ENCODE measurements at regions not wholly inside any gene's neighbourhood (a gene's known extent, or its start where the extent isn't known, plus 50 kb on each side); places are given as distances from the start of the nearest gene placed in this dataset.

DNA sequence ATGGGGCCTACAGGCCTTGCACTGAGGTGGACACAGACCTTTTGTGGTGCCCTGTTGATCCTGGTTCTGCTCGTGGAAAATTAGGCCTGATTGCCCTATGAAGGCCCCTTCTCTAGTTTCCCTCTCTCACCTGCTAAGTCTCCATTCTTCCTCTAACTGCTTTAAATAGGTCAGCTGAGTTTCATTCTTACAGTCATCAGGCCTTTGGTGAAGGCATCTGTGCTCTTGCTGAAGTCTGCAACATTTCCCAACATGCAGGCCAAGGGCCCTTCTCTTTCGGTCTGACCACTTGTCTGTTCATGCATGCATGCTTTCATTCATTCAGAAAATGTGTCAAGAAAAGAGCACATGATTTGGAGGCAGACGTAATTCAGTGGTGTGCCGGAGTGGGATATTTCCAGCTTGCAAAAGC, 244.0 kb downstream of the BUB3 start:
- intact Hi-C loops (cut with DNase I), result no loop called here

DNA sequence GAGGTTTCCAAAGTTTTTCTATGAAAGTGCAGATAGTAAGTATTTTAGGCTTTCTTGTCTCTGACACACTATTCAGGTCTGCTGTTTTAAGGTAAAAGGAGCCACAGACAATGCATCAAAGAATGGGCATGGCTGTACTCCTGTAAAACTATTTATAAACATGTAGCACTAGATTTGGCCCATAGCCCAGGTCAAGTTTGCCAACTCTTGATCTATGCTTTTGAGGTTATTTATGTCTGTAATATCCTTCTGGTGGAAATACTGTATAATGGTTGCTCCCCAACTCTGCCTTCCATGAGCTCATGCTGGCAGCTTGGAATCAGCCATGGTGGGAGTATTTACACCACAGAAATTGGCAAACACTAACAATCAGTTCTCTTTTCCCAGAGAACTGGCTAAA, 244.6 kb downstream of the BUB3 start:
- Histone ChIP-seq H3K27ac (no peak overlapping the region), H3K4me3 (no peak overlapping the region), H3K36me3 (no peaks in the 10 kb centered on the region), H3K4me1 (no peaks in the 10 kb centered on the region), H3K27me3 (no peaks in the 10 kb centered on the region), H3K9me3 (no peaks in the 10 kb centered on the region)
- intact Hi-C loops (cut with DNase I), result no loop called here
- no peak for TF ChIP-seq EP300 (IDR thresholded peaks at IDR 0.05)
- no peak for TF ChIP-seq POLR2A (IDR thresholded peaks at IDR 0.05)
- TF ChIP-seq POLR2AphosphoS5 (IDR thresholded peaks at IDR 0.05), result no peak
- TF ChIP-seq, protein P1, sequence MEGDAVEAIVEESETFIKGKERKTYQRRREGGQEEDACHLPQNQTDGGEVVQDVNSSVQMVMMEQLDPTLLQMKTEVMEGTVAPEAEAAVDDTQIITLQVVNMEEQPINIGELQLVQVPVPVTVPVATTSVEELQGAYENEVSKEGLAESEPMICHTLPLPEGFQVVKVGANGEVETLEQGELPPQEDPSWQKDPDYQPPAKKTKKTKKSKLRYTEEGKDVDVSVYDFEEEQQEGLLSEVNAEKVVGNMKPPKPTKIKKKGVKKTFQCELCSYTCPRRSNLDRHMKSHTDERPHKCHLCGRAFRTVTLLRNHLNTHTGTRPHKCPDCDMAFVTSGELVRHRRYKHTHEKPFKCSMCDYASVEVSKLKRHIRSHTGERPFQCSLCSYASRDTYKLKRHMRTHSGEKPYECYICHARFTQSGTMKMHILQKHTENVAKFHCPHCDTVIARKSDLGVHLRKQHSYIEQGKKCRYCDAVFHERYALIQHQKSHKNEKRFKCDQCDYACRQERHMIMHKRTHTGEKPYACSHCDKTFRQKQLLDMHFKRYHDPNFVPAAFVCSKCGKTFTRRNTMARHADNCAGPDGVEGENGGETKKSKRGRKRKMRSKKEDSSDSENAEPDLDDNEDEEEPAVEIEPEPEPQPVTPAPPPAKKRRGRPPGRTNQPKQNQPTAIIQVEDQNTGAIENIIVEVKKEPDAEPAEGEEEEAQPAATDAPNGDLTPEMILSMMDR (IDR thresholded peaks at IDR 0.05), result no peak
- no peak for DNase-seq

More for the DNA sequence above, 244.0 kb downstream of the BUB3 start:
- TF ChIP-seq POLR2AphosphoS5 (IDR thresholded peaks at IDR 0.05) (no peak), EP300 (IDR thresholded peaks at IDR 0.05) (no peak), POLR2A (IDR thresholded peaks at IDR 0.05) (no peak)
- TF ChIP-seq, protein P1 (IDR thresholded peaks at IDR 0.05), result no peak
- H3K27me3 ChIP-seq, result no peaks in the 10 kb centered on the region
- no peak overlapping the region for H3K27ac ChIP-seq
- 47 to 87% methylated on average over 4 of the region's 4 CpGs for WGBS, 2 donors
- no peaks in the 10 kb centered on the region for H3K36me3 ChIP-seq
- no peaks in the 10 kb centered on the region for H3K9me3 ChIP-seq
- no peak for DNase-seq
- no peak overlapping the region for H3K4me3 ChIP-seq
- no peaks in the 10 kb centered on the region for H3K4me1 ChIP-seq

DNA sequence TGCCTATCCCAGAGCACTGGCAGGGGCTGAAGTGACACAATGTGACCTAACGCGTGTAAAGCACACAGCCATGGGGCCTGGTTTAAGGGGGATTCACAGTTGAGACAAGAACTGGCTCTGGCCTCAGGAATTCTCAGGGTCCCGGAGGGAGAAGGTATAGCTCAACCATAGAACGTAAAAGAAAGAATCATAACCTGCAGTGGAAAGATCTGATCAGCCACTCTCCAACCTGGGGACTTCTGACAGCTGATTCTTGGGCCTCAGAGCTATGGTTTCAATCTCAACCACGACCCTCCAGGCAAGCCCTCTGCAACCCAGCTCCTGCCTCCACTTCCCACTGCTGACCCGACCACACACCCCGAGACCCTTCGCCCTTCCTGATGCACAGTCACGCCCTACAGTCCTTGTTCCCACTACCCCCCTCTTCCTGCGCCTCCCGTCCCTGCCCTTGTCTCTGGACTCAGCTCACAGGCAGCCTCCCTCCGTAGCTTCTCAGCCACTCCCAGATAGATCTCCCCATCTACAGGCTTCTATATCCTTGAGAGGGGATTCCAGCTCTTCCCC, 245.2 kb downstream of the BUB3 start:
- 86 to 88% methylated on average over 12 of the region's 12 CpGs for WGBS, 2 donors
- Histone ChIP-seq H3K9me3 (no peaks in the 10 kb centered on the region), H3K27me3 (no peaks in the 10 kb centered on the region), H3K4me1 (no peaks in the 10 kb centered on the region), H3K4me3 (no peak overlapping the region), H3K36me3 (no peaks in the 10 kb centered on the region), H3K27ac (no peak overlapping the region)
- DNase-seq, result no peak
- intact Hi-C loops (cut with DNase I), result no loop called here
- TF ChIP-seq POLR2A (IDR thresholded peaks at IDR 0.05), result no peak
- TF ChIP-seq POLR2AphosphoS5 (IDR thresholded peaks at IDR 0.05), result no peak
- TF ChIP-seq, protein P1 (IDR thresholded peaks at IDR 0.05), result no peak
- TF ChIP-seq EP300 (IDR thresholded peaks at IDR 0.05), result no peak

DNA sequence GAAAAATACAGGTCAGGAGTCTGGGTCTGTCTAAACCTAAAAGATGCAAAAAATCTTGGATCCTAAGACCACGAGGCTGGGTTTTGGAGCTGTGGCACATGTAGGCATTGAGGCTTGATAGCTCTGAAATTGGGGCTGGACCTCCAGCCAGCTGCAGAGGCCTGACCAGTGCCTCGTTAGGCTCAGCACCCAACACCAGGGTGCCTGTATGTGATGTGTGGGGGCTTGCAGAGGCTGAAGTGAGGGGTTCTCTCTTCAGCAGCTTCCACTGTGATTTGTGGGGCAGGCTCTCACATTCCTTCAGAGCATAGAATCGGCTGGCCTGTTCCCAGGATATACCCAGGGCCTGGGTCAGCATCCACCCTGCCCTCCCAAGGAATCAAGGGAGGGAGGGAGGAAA, 247.8 kb downstream of the BUB3 start:
- Histone ChIP-seq H3K27ac (no peak overlapping the region), H3K9me3 (peaks cover 0 to 4% (median 0%) of the 10 kb centered on the region in 4 donors), H3K4me3 (no peak overlapping the region), H3K36me3 (no peaks in the 10 kb centered on the region), H3K4me1 (no peaks in the 10 kb centered on the region), H3K27me3 (no peaks in the 10 kb centered on the region)
- 75 to 81% methylated on average over 3 of the region's 3 CpGs for WGBS, 2 donors
- DNase-seq, result no peak
- TF ChIP-seq POLR2AphosphoS5 (IDR thresholded peaks at IDR 0.05), result no peak
- no peak for TF ChIP-seq POLR2A (IDR thresholded peaks at IDR 0.05)
- TF ChIP-seq, protein P1 (IDR thresholded peaks at IDR 0.05), result no peak
- TF ChIP-seq EP300 (IDR thresholded peaks at IDR 0.05), result no peak
- intact Hi-C loops (cut with DNase I), result no loop called here

DNA sequence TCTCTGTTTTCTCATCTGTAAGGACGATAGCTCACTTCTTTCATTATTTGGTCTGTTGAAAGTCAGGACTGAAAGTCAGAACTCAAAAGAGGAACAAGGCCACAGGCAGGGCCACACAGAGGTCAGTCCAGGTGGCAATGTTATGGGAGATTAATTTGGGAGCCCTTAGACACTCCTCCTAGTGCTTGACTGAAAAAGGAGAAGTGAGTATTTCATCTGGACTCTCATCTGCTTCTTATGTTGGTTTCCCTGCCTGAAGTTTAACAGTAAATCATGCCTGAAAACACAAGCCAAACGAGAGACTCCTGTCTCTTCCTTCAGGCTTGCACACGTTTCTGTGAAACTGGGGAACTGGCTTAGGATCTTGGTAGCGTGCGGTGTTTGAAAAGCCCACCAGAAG, 248.5 kb downstream of the BUB3 start:
- no peaks in the 10 kb centered on the region for H3K36me3 ChIP-seq
- H3K27ac ChIP-seq, result no peak overlapping the region
- H3K4me1 ChIP-seq, result no peaks in the 10 kb centered on the region
- DNase-seq, result no peak
- TF ChIP-seq POLR2AphosphoS5 (IDR thresholded peaks at IDR 0.05) (no peak), POLR2A (IDR thresholded peaks at IDR 0.05) (no peak), EP300 (IDR thresholded peaks at IDR 0.05) (no peak)
- TF ChIP-seq, protein P1 (IDR thresholded peaks at IDR 0.05), result no peak
- no peak overlapping the region for H3K4me3 ChIP-seq
- H3K9me3 ChIP-seq, result peaks cover 0 to 4% (median 0%) of the 10 kb centered on the region in 4 donors
- 49 to 71% methylated on average over 5 of the region's 5 CpGs for WGBS, 2 donors
- H3K27me3 ChIP-seq, result no peaks in the 10 kb centered on the region
- intact Hi-C loops (cut with DNase I), result no loop called here

Data from sigmoid colon (tissue), 6 donors.